HG03521 (cell line): ENCODE measurements at regions not wholly inside any gene's neighbourhood (a gene's known extent, or its start where the extent isn't known, plus 50 kb on each side); places are given as distances from the start of the nearest gene placed in this dataset.

Source experiments
- ATAC-seq: cut with Tn5 transposase; IDR thresholded peaks from one replicate; pipeline ENCODE4 v1.9.1; 2021; ENCODE audit warnings: mild to moderate bottlenecking, moderate library complexity; ENCODE audit not compliant: unreplicated experiment

GRCh38 chr15:66832664-66833063, 130.6 kb downstream of the SMAD6 start:
- ATAC-seq, result no peak

DNA sequence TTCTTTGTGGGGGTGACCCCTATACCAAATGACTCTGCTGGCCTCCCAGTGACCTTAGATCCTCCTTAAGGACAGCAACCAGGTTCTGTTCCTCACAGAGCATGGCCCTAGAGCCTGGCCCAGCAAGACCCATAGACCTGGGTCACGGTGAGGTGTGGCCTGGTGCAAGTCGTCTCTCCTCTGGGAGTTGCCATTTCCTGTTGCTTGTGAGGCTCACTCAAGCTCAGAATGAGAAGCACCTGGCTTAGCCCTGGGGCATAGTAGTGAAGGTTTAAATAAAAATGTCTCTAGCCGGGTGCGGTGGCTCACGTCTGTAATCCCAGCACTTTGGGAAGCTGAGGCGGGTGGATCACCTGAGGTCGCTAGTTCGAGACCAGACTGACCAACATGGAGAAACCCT, 131.3 kb downstream of the SMAD6 start:
- no peak for ATAC-seq

DNA sequence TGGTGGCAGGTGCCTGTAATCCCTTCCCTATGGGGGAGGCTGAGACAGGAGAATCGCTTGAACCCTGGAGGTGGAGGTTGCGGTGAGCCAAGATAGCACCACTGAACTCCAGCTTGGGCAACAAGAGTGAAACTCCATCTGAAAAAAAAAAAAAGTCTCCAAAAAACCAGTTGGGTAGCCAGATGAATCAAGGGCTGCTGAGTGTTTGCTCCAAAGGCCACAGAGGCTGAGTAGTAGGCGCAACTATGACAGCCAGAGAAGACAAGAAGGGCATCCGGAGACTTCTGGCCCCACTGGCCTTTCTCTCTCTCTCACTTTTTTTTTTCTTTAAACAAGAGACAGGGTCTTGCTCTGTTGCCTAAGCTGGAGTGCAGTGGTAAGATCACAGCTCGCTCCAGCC, 131.8 kb downstream of the SMAD6 start:
- ATAC-seq, result no peak

- no peak for ATAC-seq
These were observed 133.1 kb downstream of the SMAD6 start for GRCh38 chr15:66834881-66835878.

DNA sequence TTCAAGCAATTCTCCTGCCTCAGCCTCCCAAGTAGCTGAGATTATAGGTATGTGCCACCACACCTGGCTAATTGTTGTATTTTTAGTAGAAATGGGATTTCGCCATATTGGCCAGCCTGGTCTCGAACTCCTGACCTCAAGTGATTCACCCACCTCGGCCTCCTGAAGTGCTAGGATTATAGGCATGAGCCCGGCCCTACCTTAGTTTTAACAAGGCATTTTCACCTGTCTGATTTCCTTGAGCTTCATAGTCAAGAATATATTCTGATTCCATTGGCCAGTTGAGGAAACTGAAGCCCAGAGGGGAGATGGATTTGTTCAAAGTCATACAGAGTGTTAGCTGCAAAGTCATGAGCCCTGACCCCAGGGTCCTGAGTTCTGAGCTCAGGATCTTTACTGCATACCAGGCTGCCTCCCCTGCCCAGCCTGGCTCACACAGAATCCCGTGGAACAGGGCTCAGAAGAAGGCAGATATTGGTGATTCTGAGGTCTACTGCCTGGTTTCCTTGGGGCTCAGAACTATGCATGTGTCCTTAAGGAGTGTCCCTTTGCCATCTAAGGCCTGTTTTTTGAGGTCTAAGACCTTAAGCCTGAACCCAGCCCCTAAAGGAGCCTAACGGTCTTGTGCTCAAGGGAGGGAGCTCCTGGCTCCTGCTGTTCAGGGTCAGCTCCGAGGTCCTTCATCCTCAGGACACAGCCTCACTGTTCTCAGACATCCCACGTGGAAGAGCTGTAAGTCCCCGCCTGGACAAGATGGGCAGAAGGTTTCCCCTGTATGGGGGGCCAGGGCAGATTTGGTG, 134.4 kb downstream of the SMAD6 start:
- ATAC-seq, result no peak

DNA sequence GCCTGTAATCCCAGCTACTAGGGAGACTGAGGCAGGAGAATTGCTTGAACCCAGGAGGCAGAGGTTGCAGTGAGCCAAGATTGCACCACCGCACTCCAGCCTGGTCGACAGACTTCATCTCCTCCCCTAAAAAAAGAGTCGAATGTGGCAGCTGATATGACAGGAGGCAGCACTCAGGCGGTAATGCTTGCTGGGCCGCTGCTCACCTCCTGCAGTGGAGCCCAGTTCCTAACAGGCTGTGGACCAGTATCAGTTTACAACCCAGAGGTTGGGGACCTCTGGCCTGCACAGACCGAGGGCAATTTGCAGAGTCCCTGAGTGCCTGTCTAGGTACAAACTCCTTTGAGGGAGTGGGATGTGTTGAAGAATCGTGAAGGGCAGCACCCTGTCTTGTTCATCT, 136.2 kb downstream of the SMAD6 start:
- no peak for ATAC-seq

GRCh38 chr15:66838671-66839239, 136.7 kb downstream of the SMAD6 start:
- ATAC-seq, result no peak

GRCh38 chr15:66839506-66840112, 137.6 kb downstream of the SMAD6 start:
- no peak for ATAC-seq

GRCh38 chr15:66840615-66841390, 138.8 kb downstream of the SMAD6 start:
- no peak for ATAC-seq

DNA sequence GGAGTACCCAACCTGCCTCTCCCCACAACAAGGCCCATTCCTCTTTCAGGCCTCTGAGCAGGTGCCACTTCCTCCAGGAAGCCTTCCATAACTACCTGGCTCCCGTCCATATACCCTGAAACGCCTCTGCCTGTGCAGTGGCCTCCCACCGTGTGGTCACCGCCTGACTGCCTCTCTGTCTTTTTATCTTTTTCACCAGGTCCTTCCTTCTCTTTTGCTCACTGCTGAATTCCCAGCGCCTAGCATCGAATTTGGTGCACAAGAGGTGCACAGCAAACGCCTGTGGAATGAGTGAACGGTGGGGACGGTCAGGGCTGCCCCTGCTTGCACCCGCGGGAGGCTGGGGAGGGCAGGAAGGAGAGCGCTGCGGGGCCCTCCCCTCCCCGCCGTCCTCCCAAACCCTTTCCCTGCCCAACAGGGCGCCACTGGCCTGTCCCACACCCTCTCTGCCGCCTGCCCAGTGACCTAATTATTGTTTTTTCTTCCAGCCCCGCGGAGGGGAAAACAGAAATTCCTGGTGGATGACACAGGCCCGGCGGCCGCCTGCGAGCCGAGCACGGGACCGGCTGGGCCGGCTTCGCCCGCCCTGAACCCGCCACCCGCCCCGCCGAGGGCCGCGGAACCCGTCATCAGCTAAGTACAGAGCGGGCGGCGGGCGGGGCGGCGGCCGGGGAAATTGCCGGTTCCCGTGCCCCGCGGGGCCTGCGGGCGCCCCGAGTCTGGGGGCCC, 140.1 kb downstream of the SMAD6 start:
- no peak for ATAC-seq

- ATAC-seq, result no peak
These were observed 140.8 kb downstream of the SMAD6 start for GRCh38 chr15:66842710-66843441.

GRCh38 chr15:66843581-66843980, 141.5 kb downstream of the SMAD6 start:
- no peak for ATAC-seq

GRCh38 chr15:66844041-66844746, 142.2 kb downstream of the SMAD6 start:
- ATAC-seq, result no peak

- ATAC-seq, result no peak
These were observed 142.7 kb downstream of the SMAD6 start for GRCh38 chr15:66844747-66845145.

GRCh38 chr15:66845266-66845785, 143.3 kb downstream of the SMAD6 start:
- no peak for ATAC-seq

GRCh38 chr15:66846031-66846430, 144.0 kb downstream of the SMAD6 start:
- ATAC-seq, result no peak

GRCh38 chr15:66846811-66847210, 144.8 kb downstream of the SMAD6 start:
- ATAC-seq, result no peak

- no peak for ATAC-seq
These were observed 145.5 kb downstream of the SMAD6 start for GRCh38 chr15:66847565-66847991.
